ENCODE measurements at regions not wholly inside any gene's neighbourhood (a gene's known extent, or its start where the extent isn't known, plus 50 kb on each side); places are given as distances from the start of the nearest gene placed in this dataset.

- no peak for DNase-seq (ENCODE audit: extremely low spot score)
- ChIA-PET POLR2A (no interaction called here), CTCF (no interaction called here)
- TF ChIP-seq, protein P1, sequence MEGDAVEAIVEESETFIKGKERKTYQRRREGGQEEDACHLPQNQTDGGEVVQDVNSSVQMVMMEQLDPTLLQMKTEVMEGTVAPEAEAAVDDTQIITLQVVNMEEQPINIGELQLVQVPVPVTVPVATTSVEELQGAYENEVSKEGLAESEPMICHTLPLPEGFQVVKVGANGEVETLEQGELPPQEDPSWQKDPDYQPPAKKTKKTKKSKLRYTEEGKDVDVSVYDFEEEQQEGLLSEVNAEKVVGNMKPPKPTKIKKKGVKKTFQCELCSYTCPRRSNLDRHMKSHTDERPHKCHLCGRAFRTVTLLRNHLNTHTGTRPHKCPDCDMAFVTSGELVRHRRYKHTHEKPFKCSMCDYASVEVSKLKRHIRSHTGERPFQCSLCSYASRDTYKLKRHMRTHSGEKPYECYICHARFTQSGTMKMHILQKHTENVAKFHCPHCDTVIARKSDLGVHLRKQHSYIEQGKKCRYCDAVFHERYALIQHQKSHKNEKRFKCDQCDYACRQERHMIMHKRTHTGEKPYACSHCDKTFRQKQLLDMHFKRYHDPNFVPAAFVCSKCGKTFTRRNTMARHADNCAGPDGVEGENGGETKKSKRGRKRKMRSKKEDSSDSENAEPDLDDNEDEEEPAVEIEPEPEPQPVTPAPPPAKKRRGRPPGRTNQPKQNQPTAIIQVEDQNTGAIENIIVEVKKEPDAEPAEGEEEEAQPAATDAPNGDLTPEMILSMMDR (IDR thresholded peaks at IDR 0.05; ENCODE audit: control extremely low read depth, extremely low read depth, low read depth, missing control alignments) = no peak
These were observed 54.9 kb upstream of the NLGN1 start for GRCh38 chr3:173342679-173343078.

GRCh38 chr3:173340626-173341025 is 56.9 kb upstream of the NLGN1 start:
- ChIA-PET POLR2A (no interaction called here), CTCF (no interaction called here)
- TF ChIP-seq, protein P1 (IDR thresholded peaks at IDR 0.05; ENCODE audit: control extremely low read depth, extremely low read depth, low read depth, missing control alignments) = no peak
- DNase-seq (ENCODE audit: extremely low spot score) = no peak

- ChIA-PET POLR2A (no interaction called here), CTCF (interaction anchor here (1.0 to 1.5 kb wide), 2 partner anchors 10 to 21 kb away, joined by 3 to 4 read pairs; no protein-coding TSS in a partner anchor)
- DNase-seq (ENCODE audit: extremely low spot score) = no peak
These were observed 61.3 kb upstream of the NLGN1 start for GRCh38 chr3:173336261-173336660.

GRCh38 chr3:173306110-173306509 is 91.4 kb upstream of the NLGN1 start:
- ChIA-PET POLR2A (no interaction called here), CTCF (interaction anchor here (0.6 to 1.0 kb wide), 2 partner anchors 10 to 1806 kb away, joined by 3 read pairs; no protein-coding TSS in a partner anchor)
- DNase-seq (ENCODE audit: extremely low spot score) = no peak
- TF ChIP-seq, protein P1 (IDR thresholded peaks at IDR 0.05; ENCODE audit: control extremely low read depth, extremely low read depth, low read depth, missing control alignments) = no peak

More at GRCh38 chr3:173336261-173336660, 61.3 kb upstream of the NLGN1 start:
- TF ChIP-seq, protein P1 (IDR thresholded peaks at IDR 0.05; ENCODE audit: control extremely low read depth, extremely low read depth, low read depth, missing control alignments) = no peak

- TF ChIP-seq, protein P1 (IDR thresholded peaks at IDR 0.05; ENCODE audit: control extremely low read depth, extremely low read depth, low read depth, missing control alignments) = no peak
- CTCF ChIA-PET = no interaction called here
- no peak for DNase-seq (ENCODE audit: extremely low spot score)
- POLR2A ChIA-PET = no interaction called here
These were observed 93.3 kb upstream of the NLGN1 start for GRCh38 chr3:173304182-173304800.

GRCh38 chr3:173301647-173302046 is 95.9 kb upstream of the NLGN1 start:
- ChIA-PET POLR2A (no interaction called here), CTCF (no interaction called here)
- no peak for DNase-seq (ENCODE audit: extremely low spot score)
- TF ChIP-seq, protein P1 (IDR thresholded peaks at IDR 0.05; ENCODE audit: control extremely low read depth, extremely low read depth, low read depth, missing control alignments) = no peak
